Psoas muscle (tissue), 7 donors: ENCODE measurements at regions not wholly inside any gene's neighbourhood (a gene's known extent, or its start where the extent isn't known, plus 50 kb on each side); places are given as distances from the start of the nearest gene placed in this dataset.

Experiments
- ATAC-seq, 4 donors: fragments of 200-7000 bp; cut with Tn5 transposase; one replicate each; pipeline ENCODE4 v1.9.1; 2020; ENCODE audit warnings: moderate library complexity in 3 of 4, mild to moderate bottlenecking in 2 of 4
- DNase-seq, 2 donors: peaks; one replicate each; pipeline ENCODE4 v3.0.0-alpha.2; 2020
- H3K27ac ChIP-seq: fragments of 200-600 bp; one replicate; pipeline ENCODE4 v1.8.0; 2022
- H3K27me3 ChIP-seq, 3 donors: fragments of 200-600 bp in 1 of 3; one replicate each; pipeline versions ENCODE4 v1.6.1 to v1.8.0; 2013 to 2022; ENCODE audit warnings: low read length in 2 of 3, mild to moderate bottlenecking in 2 of 3, moderate library complexity in 1 of 3; ENCODE audit not compliant: insufficient read depth in 3 of 3
- H3K36me3 ChIP-seq, 2 donors: fragments of 200-600 bp in 1 of 2; one replicate each; pipeline versions ENCODE4 v1.6.1 to v1.8.0; 2013 to 2022; ENCODE audit warnings: low read depth in 1 of 2, mild to moderate bottlenecking in 1 of 2, moderate library complexity in 1 of 2; ENCODE audit not compliant: insufficient read depth in 1 of 2
- H3K4me1 ChIP-seq: fragments of 200-600 bp; one replicate; pipeline ENCODE4 v1.8.0; 2022
- H3K4me3 ChIP-seq: fragments of 200-600 bp; one replicate; pipeline ENCODE4 v1.8.0; 2022; ENCODE audit warnings: mild to moderate bottlenecking
- H3K9me3 ChIP-seq: fragments of 200-600 bp; one replicate; pipeline ENCODE4 v1.8.0; 2022
- CTCF ChIP-seq: fragments of 200-600 bp; IDR thresholded peaks from one replicate; pipeline ENCODE4 v1.8.0; 2022; ENCODE audit warnings: antibody characterized with exemption
- WGBS, 3 donors: extraction: QIAGEN DNeasy Blood & Tissue Kit; methylation state at CpG; one replicate each; pipeline versions ENCODE4 v1.1.6 to v1.1.7; 2013; 5-methylcytosine and 5-hydroxymethylcytosine counted together
- intact Hi-C, 2 donors: fragments of 100-400 bp; cut with DNase I; formaldehyde crosslinking; loops; one replicate each; pipeline versions ENCODE4 v1.11.0 to v1.14.2; 2022
- donor health status: healthy with polysubstance abuse.
- donor health status: DM: no; HTN: no; CAD: no; lungs with moderate emphysema.
- donor health status: Bipolar disorder and iron deficiency.
- donor health status: healthy.
- donor health status: DM: yes; HTN: yes; CAD: no.
- donor health status: DM: no; HTN: no; CAD: no.
- donor health status: DM: yes; HTN: yes; CAD: no.

- H3K9me3 ChIP-seq: no peaks in the 10 kb centered on the region
- H3K36me3 ChIP-seq: no peaks in the 10 kb centered on the region
- peaks cover 17% of the 10 kb centered on the region for H3K4me1 ChIP-seq
- WGBS, 3 donors: 74 to 100% (median 76%) methylated on average over 2 of the region's 2 CpGs
- DNase-seq (no peak), ATAC-seq (no peak)
- H3K4me3 ChIP-seq: no peak overlapping the region
- no peaks in the 10 kb centered on the region for H3K27me3 ChIP-seq
- H3K27ac ChIP-seq: no peak overlapping the region
- no peak for TF ChIP-seq CTCF
- intact Hi-C loops: loop anchor here in 1 of 2 donors (5.0 to 10.0 kb wide), 2 partner anchors 49 to 174 kb away; no protein-coding TSS in a partner anchor
These were observed 265.3 kb upstream of the TGFBR2 start for GRCh38 chr3:30341079-30341478.

- Histone ChIP-seq H3K27me3 (no peaks in the 10 kb centered on the region), H3K4me1 (peaks cover 17% of the 10 kb centered on the region), H3K4me3 (no peak overlapping the region), H3K9me3 (no peaks in the 10 kb centered on the region), H3K27ac (no peak overlapping the region), H3K36me3 (no peaks in the 10 kb centered on the region)
- intact Hi-C loops: loop anchor here in 1 of 2 donors (5.0 to 10.0 kb wide), 2 partner anchors 50 to 173 kb away; no protein-coding TSS in a partner anchor
- ATAC-seq: no peak
- no peak for DNase-seq
- TF ChIP-seq CTCF: no peak
- WGBS, 3 donors: 70 to 83% (median 83%) methylated on average over 1 of the region's 1 CpG
These were observed 264.6 kb upstream of the TGFBR2 start for GRCh38 chr3:30341851-30342250.

- DNase-seq: no peak
- intact Hi-C loops: loop anchor here in 1 of 2 donors (5.0 to 10.0 kb wide), 2 partner anchors 50 to 172 kb away; no protein-coding TSS in a partner anchor
- 56 to 59% (median 56%) methylated on average over 6 of the region's 6 CpGs for WGBS, 3 donors
These were observed 263.9 kb upstream of the TGFBR2 start for GRCh38 chr3:30342318-30343060.

GRCh38 chr3:30343067-30343831 lies 263.2 kb upstream of the TGFBR2 start:
- TF ChIP-seq CTCF: no peak
- H3K27me3 ChIP-seq: no peaks in the 10 kb centered on the region
- no peak for ATAC-seq
- DNase-seq: no peak
- WGBS, 3 donors: 80 to 83% (median 81%) methylated on average over 4 of the region's 4 CpGs
- H3K4me3 ChIP-seq: no peak overlapping the region
- no peaks in the 10 kb centered on the region for H3K36me3 ChIP-seq
- H3K27ac ChIP-seq: peak overlapping the region; percentile 53
- H3K4me1 ChIP-seq: peaks cover 17% of the 10 kb centered on the region
- H3K9me3 ChIP-seq: no peaks in the 10 kb centered on the region
- intact Hi-C loops: loop anchor here in 1 of 2 donors (5.0 to 10.0 kb wide), 2 partner anchors 51 to 172 kb away; no protein-coding TSS in a partner anchor

More at GRCh38 chr3:30342318-30343060, 263.9 kb upstream of the TGFBR2 start:
- Histone ChIP-seq H3K36me3 (no peaks in the 10 kb centered on the region), H3K27ac (peak overlapping the region; percentile 53), H3K4me1 (peaks cover 17% of the 10 kb centered on the region), H3K27me3 (no peaks in the 10 kb centered on the region), H3K4me3 (no peak overlapping the region), H3K9me3 (no peaks in the 10 kb centered on the region)
- no peak for TF ChIP-seq CTCF
- peak; percentile 74 to 86 (median 86) for ATAC-seq
